NCI-H2107 treated with DMSO at 0.1 percent for 48 hours (cell line): ENCODE measurements at regions not wholly inside any gene's neighbourhood (a gene's known extent, or its start where the extent isn't known, plus 50 kb on each side); places are given as distances from the start of the nearest gene placed in this dataset.
"Not testable (repeated sequence)": the region's sequence is repeated elsewhere in the genome, so short reads cannot be mapped to it uniquely, and the experiment has no call there.

ENCODE experiments used
- DNase-seq: peaks from one replicate; lab custom pipeline; 2025; ENCODE audit not compliant: unreplicated experiment; lab: John Stamatoyannopoulos, UW

- DNase-seq = no peak
Measured at GRCh38 chr3:81364411-81364810, 397.0 kb downstream of the GBE1 start.

GRCh38 chr3:81363816-81364215 is 397.6 kb downstream of the GBE1 start:
- no peak for DNase-seq

- no peak for DNase-seq
Measured at GRCh38 chr3:81354119-81354518, 407.3 kb downstream of the GBE1 start.

GRCh38 chr3:81352867-81353266 is 408.6 kb downstream of the GBE1 start:
- DNase-seq = peak; percentile 22

GRCh38 chr3:81349816-81350340 is 411.6 kb downstream of the GBE1 start:
- no peak for DNase-seq

- DNase-seq = peak; percentile 68
Measured at GRCh38 chr3:81339040-81339845, 422.2 kb downstream of the GBE1 start.

GRCh38 chr3:81336470-81336869 is 425.0 kb downstream of the GBE1 start:
- no peak for DNase-seq

GRCh38 chr3:81329835-81330234 is 431.6 kb downstream of the GBE1 start:
- DNase-seq = not testable (repeated sequence)

- no peak for DNase-seq
Measured at GRCh38 chr3:81326245-81326644, 435.2 kb downstream of the GBE1 start.

GRCh38 chr3:81320862-81321261 is 440.6 kb downstream of the GBE1 start:
- no peak for DNase-seq

GRCh38 chr3:81315030-81315429 is 446.4 kb downstream of the GBE1 start:
- no peak for DNase-seq

- DNase-seq = no peak
Measured at GRCh38 chr3:81311321-81311720, 450.1 kb downstream of the GBE1 start.

GRCh38 chr3:81308306-81308705 is 453.1 kb downstream of the GBE1 start:
- no peak for DNase-seq

GRCh38 chr3:81307221-81307620 is 454.2 kb downstream of the GBE1 start:
- DNase-seq = no peak

- DNase-seq = no peak
Measured at GRCh38 chr3:81303321-81303720, 458.1 kb downstream of the GBE1 start.

- peak; percentile 49 for DNase-seq
Measured at GRCh38 chr3:81302045-81302444, 459.4 kb downstream of the GBE1 start.

- no peak for DNase-seq
Measured at GRCh38 chr3:81301230-81301629, 460.2 kb downstream of the GBE1 start.

GRCh38 chr3:81300324-81300927 is 461.0 kb downstream of the GBE1 start:
- peak; percentile 27 for DNase-seq

GRCh38 chr3:81299481-81299880 is 462.0 kb downstream of the GBE1 start:
- peak; percentile 29 for DNase-seq

GRCh38 chr3:81295906-81296577 is 465.4 kb downstream of the GBE1 start:
- no peak for DNase-seq

- no peak for DNase-seq
Measured at GRCh38 chr3:81293156-81293555, 468.3 kb downstream of the GBE1 start.

GRCh38 chr3:81291586-81291985 is 469.9 kb downstream of the GBE1 start:
- DNase-seq = no peak
